IPS DF 6.9 (cell line): ENCODE measurements at regions not wholly inside any gene's neighbourhood (a gene's known extent, or its start where the extent isn't known, plus 50 kb on each side); places are given as distances from the start of the nearest gene placed in this dataset.

Source experiments
- DNase-seq: peaks from one replicate; pipeline ENCODE4 v3.0.0-alpha.2; 2013; ENCODE audit warnings: low read depth, low spot score
- H3K27ac ChIP-seq: one replicate; pipeline ENCODE4 v1.5.1; 2013; ENCODE audit warnings: low read length, control low read depth
- H3K27me3 ChIP-seq: 2 replicates; pipeline ENCODE4 v1.6.1; 2013; ENCODE audit warnings: mild to moderate bottlenecking, low read length; ENCODE audit not compliant: control insufficient read depth, insufficient read depth
- H3K36me3 ChIP-seq: 2 replicates; pipeline ENCODE4 v1.6.1; 2013; ENCODE audit warnings: low read length; ENCODE audit not compliant: control insufficient read depth, insufficient read depth
- H3K4me1 ChIP-seq: 2 replicates; pipeline ENCODE4 v1.6.1; 2013; ENCODE audit warnings: low read length; ENCODE audit not compliant: control insufficient read depth, insufficient read depth
- H3K4me3 ChIP-seq: 2 replicates; pipeline ENCODE4 v1.5.1; 2013; ENCODE audit warnings: mild to moderate bottlenecking, low read length
- H3K9me3 ChIP-seq: 2 replicates; pipeline ENCODE4 v1.6.1; 2013; ENCODE audit warnings: low read length, inconsistent platforms; ENCODE audit not compliant: control insufficient read depth, insufficient read depth
- WGBS: extraction: QIAGEN DNeasy Blood & Tissue Kit; methylation state at CpG from one replicate; pipeline ENCODE4 v1.1.7; 2013; ENCODE audit warnings: mixed read lengths, missing lambda C conversion rate; ENCODE audit not compliant: insufficient read length, insufficient coverage; 5-methylcytosine and 5-hydroxymethylcytosine counted together

GRCh38 chr18:76230791-76231190 is 264.3 kb downstream of the ZNF516 start:
- Histone ChIP-seq H3K4me3 (no peak overlapping the region), H3K9me3 (no peaks in the 10 kb centered on the region), H3K36me3 (no peaks in the 10 kb centered on the region), H3K27me3 (no peaks in the 10 kb centered on the region), H3K27ac (no peak overlapping the region), H3K4me1 (no peaks in the 10 kb centered on the region; the same call in 1 of the 2 replicates)
- WGBS = no CpG with 5 or more reads among the region's 11 CpGs
- DNase-seq = no peak

- no peak overlapping the region for H3K4me3 ChIP-seq
- no peaks in the 10 kb centered on the region for H3K9me3 ChIP-seq
- no CpG with 5 or more reads among the region's 7 CpGs for WGBS
- no peak overlapping the region for H3K27ac ChIP-seq
- DNase-seq = no peak
- no peaks in the 10 kb centered on the region for H3K27me3 ChIP-seq
- no peaks in the 10 kb centered on the region; the same call in 1 of the 2 replicates for H3K4me1 ChIP-seq
- H3K36me3 ChIP-seq = no peaks in the 10 kb centered on the region
These were observed 266.3 kb downstream of the ZNF516 start for GRCh38 chr18:76228716-76229115.

GRCh38 chr18:76227759-76228158 is 267.3 kb downstream of the ZNF516 start:
- no peaks in the 10 kb centered on the region; the same call in 1 of the 2 replicates for H3K4me1 ChIP-seq
- H3K9me3 ChIP-seq = no peaks in the 10 kb centered on the region
- no peak overlapping the region for H3K4me3 ChIP-seq
- no CpG with 5 or more reads among the region's 9 CpGs for WGBS
- H3K27ac ChIP-seq = no peak overlapping the region
- H3K36me3 ChIP-seq = no peaks in the 10 kb centered on the region
- H3K27me3 ChIP-seq = no peaks in the 10 kb centered on the region
- no peak for DNase-seq

GRCh38 chr18:76223403-76223802 is 271.6 kb downstream of the ZNF516 start:
- no peak overlapping the region for H3K27ac ChIP-seq
- no peaks in the 10 kb centered on the region for H3K36me3 ChIP-seq
- DNase-seq = no peak
- WGBS = no CpG with 5 or more reads among the region's 8 CpGs
- H3K4me1 ChIP-seq = no peaks in the 10 kb centered on the region; the same call in 1 of the 2 replicates
- no peaks in the 10 kb centered on the region for H3K27me3 ChIP-seq
- H3K4me3 ChIP-seq = no peak overlapping the region
- no peaks in the 10 kb centered on the region for H3K9me3 ChIP-seq

GRCh38 chr18:76219023-76219422 is 276.0 kb downstream of the ZNF516 start:
- H3K4me1 ChIP-seq = no peaks in the 10 kb centered on the region
- H3K27ac ChIP-seq = no peak overlapping the region
- H3K27me3 ChIP-seq = no peaks in the 10 kb centered on the region
- DNase-seq = no peak
- no CpG with 5 or more reads among the region's 8 CpGs for WGBS
- no peak overlapping the region for H3K4me3 ChIP-seq
- H3K9me3 ChIP-seq = no peaks in the 10 kb centered on the region
- no peaks in the 10 kb centered on the region for H3K36me3 ChIP-seq

GRCh38 chr18:76216096-76216495 is 278.9 kb downstream of the ZNF516 start:
- H3K4me3 ChIP-seq = no peak overlapping the region
- H3K36me3 ChIP-seq = no peaks in the 10 kb centered on the region
- H3K4me1 ChIP-seq = no peaks in the 10 kb centered on the region
- H3K27me3 ChIP-seq = no peaks in the 10 kb centered on the region
- no peak overlapping the region for H3K27ac ChIP-seq
- no peaks in the 10 kb centered on the region for H3K9me3 ChIP-seq
- WGBS = no CpG with 5 or more reads among the region's 1 CpG
- no peak for DNase-seq

- Histone ChIP-seq H3K4me3 (no peak overlapping the region), H3K9me3 (no peaks in the 10 kb centered on the region), H3K36me3 (no peaks in the 10 kb centered on the region), H3K27ac (no peak overlapping the region), H3K4me1 (no peaks in the 10 kb centered on the region), H3K27me3 (no peaks in the 10 kb centered on the region)
- no peak for DNase-seq
- no CpG with 5 or more reads among the region's 3 CpGs for WGBS
These were observed 281.1 kb downstream of the ZNF516 start for GRCh38 chr18:76213991-76214390.

GRCh38 chr18:76212960-76213359 is 282.1 kb downstream of the ZNF516 start:
- no peaks in the 10 kb centered on the region for H3K27me3 ChIP-seq
- no peak overlapping the region for H3K27ac ChIP-seq
- no peaks in the 10 kb centered on the region for H3K36me3 ChIP-seq
- no CpG with 5 or more reads among the region's 7 CpGs for WGBS
- H3K4me3 ChIP-seq = no peak overlapping the region
- H3K4me1 ChIP-seq = no peaks in the 10 kb centered on the region
- no peaks in the 10 kb centered on the region for H3K9me3 ChIP-seq
- no peak for DNase-seq

GRCh38 chr18:76209597-76209996 is 285.4 kb downstream of the ZNF516 start:
- Histone ChIP-seq H3K4me1 (no peaks in the 10 kb centered on the region), H3K4me3 (no peak overlapping the region), H3K27me3 (no peaks in the 10 kb centered on the region), H3K36me3 (no peaks in the 10 kb centered on the region), H3K27ac (no peak overlapping the region), H3K9me3 (no peaks in the 10 kb centered on the region)
- DNase-seq = no peak
- no CpG with 5 or more reads among the region's 7 CpGs for WGBS

- no peaks in the 10 kb centered on the region for H3K36me3 ChIP-seq
- no peaks in the 10 kb centered on the region for H3K9me3 ChIP-seq
- no peak overlapping the region for H3K27ac ChIP-seq
- no CpG with 5 or more reads among the region's 21 CpGs for WGBS
- no peaks in the 10 kb centered on the region for H3K4me1 ChIP-seq
- no peak overlapping the region for H3K4me3 ChIP-seq
- no peaks in the 10 kb centered on the region for H3K27me3 ChIP-seq
- DNase-seq = no peak
These were observed 286.2 kb downstream of the ZNF516 start for GRCh38 chr18:76208678-76209306.

- H3K4me3 ChIP-seq = no peak overlapping the region
- no peak for DNase-seq
- no peak overlapping the region for H3K27ac ChIP-seq
- H3K4me1 ChIP-seq = no peaks in the 10 kb centered on the region
- H3K36me3 ChIP-seq = no peaks in the 10 kb centered on the region
- H3K9me3 ChIP-seq = no peaks in the 10 kb centered on the region; the same call in 1 of the 2 replicates
- H3K27me3 ChIP-seq = no peaks in the 10 kb centered on the region
- WGBS = no CpG with 5 or more reads among the region's 7 CpGs
These were observed 289.1 kb downstream of the ZNF516 start for GRCh38 chr18:76205906-76206305.
